Endothelial cell of umbilical vein (primary cell): ENCODE measurements at regions not wholly inside any gene's neighbourhood (a gene's known extent, or its start where the extent isn't known, plus 50 kb on each side); places are given as distances from the start of the nearest gene placed in this dataset.

Experiments used
- BruUV-seq: library from RNA; stranded (reverse); fragments of 400-500 nt; replicated peaks from 2 replicates; lab custom pipeline; 2021; lab: Mats Ljungman, UMichigan
- CTCF ChIA-PET: fragments of 300-600, 350-600 bp; sonication (Branson Sonifier 250); formaldehyde crosslinking; loops from one replicate; lab custom pipeline; 2021; ENCODE audit warnings: antibody characterized with exemption, inconsistent platforms; lab: Charles Lee
- POLR2A ChIA-PET: fragments of 300-600, 350-600 bp; sonication (Branson Sonifier 250); formaldehyde crosslinking; loops from one replicate; lab custom pipeline; 2021; ENCODE audit warnings: antibody characterized with exemption, inconsistent platforms; lab: Charles Lee
- DNase-seq: peaks from one replicate; pipeline ENCODE4 v3.0.0-alpha.2; 2011; ENCODE audit warnings: low read depth, low spot score
- FAIRE-seq: peaks from 2 replicates; lab custom pipeline; 2011; peaks lifted over from hg19 to GRCh38; lab: Jason Lieb, UNC
- H2AFZ ChIP-seq: 2 replicates; pipeline ENCODE4 v1.6.0; 2012; ENCODE audit warnings: low read depth, low read length, control low read depth, inconsistent platforms
- H3K27ac ChIP-seq: 2 replicates; pipeline ENCODE4 v1.5.1; 2011; ENCODE audit warnings: low read depth, mild to moderate bottlenecking, control low read depth, low read length, moderate library complexity; ENCODE audit not compliant: insufficient read depth
- H3K27me3 ChIP-seq, 2 experiments: 2 replicates each; pipeline versions ENCODE4 v1.6.0 to v1.6.1; 2011; ENCODE audit warnings: low read length in 2 of 2, mixed read lengths in 1 of 2; ENCODE audit not compliant: control insufficient read depth in 2 of 2, insufficient read depth in 2 of 2
- H3K36me3 ChIP-seq, 2 experiments: 2 replicates in 1 of 2; 3 replicates in 1 of 2; pipeline ENCODE4 v1.5.1; 2011; ENCODE audit warnings: low read length in 2 of 2, mild to moderate bottlenecking in 1 of 2, moderate library complexity in 1 of 2; ENCODE audit not compliant: control insufficient read depth in 2 of 2, insufficient read depth in 2 of 2; ENCODE audit errors: extremely low read depth in 1 of 2
- H3K4me1 ChIP-seq: 3 replicates; pipeline ENCODE4 v1.5.1; 2011; ENCODE audit warnings: mild to moderate bottlenecking, low read length; ENCODE audit not compliant: control insufficient read depth, insufficient read depth; ENCODE audit errors: extremely low read depth
- H3K4me2 ChIP-seq: 2 replicates; pipeline ENCODE4 v1.6.1; 2011; ENCODE audit warnings: low read length, control low read depth, mixed read lengths; ENCODE audit not compliant: insufficient read depth
- H3K4me3 ChIP-seq, 3 experiments: fragments of 200-600 bp in 1 of 3; sonication (generic), shearing (Covaris generic) in 1 of 3; replicated peaks in 1 of 3; 2 replicates each; pipeline ENCODE4 v1.5.1; 2011 to 2016; ENCODE audit warnings: control low read depth in 3 of 3, low read length in 3 of 3, mild to moderate bottlenecking in 2 of 3, inconsistent platforms in 1 of 3, low read depth in 1 of 3, moderate library complexity in 1 of 3; ENCODE audit not compliant: insufficient read depth in 1 of 3
- H3K79me2 ChIP-seq: 2 replicates; pipeline ENCODE4 v1.6.0; 2012; ENCODE audit warnings: low read length, inconsistent platforms; ENCODE audit not compliant: control insufficient read depth, insufficient read depth
- H3K9ac ChIP-seq: replicated peaks from 2 replicates; pipeline ENCODE3; 2011; ENCODE audit warnings: low read length, control low read depth; ENCODE audit not compliant: insufficient read depth; ENCODE audit errors: extremely low read depth
- H3K9me1 ChIP-seq: replicated peaks from 3 replicates; pipeline ENCODE4 v1.6.0; 2011; ENCODE audit warnings: mild to moderate bottlenecking, low read length; ENCODE audit not compliant: control insufficient read depth, insufficient read depth; ENCODE audit errors: extremely low read depth
- H3K9me3 ChIP-seq: replicated peaks from 2 replicates; pipeline ENCODE4 v1.5.1; 2012; ENCODE audit warnings: low read length, inconsistent platforms; ENCODE audit not compliant: control insufficient read depth, insufficient read depth
- H4K20me1 ChIP-seq: replicated peaks from 2 replicates; pipeline ENCODE3; 2011; ENCODE audit warnings: mild to moderate bottlenecking, low read length; ENCODE audit not compliant: control insufficient read depth, insufficient read depth; ENCODE audit errors: extremely low read depth
- EZH2 ChIP-seq: IDR thresholded peaks from 2 replicates; pipeline ENCODE4 v1.6.1; 2012; ENCODE audit warnings: borderline replicate concordance, low read depth, mild to moderate bottlenecking, moderate library complexity, low read length, inconsistent platforms; ENCODE audit not compliant: severe bottlenecking
- GATA2 ChIP-seq: IDR thresholded peaks from 2 replicates; pipeline ENCODE4 v1.7.0; 2011; ENCODE audit warnings: low read depth, mild to moderate bottlenecking, moderate library complexity, mixed read lengths, low read length; ENCODE audit not compliant: insufficient read length, insufficient read depth
- MAX ChIP-seq: IDR thresholded peaks from 2 replicates; pipeline ENCODE4 v1.6.1; 2011; ENCODE audit not compliant: insufficient read depth, insufficient read length
- MYC ChIP-seq: IDR thresholded peaks from one replicate; pipeline ENCODE4 v1.6.1; 2011; ENCODE audit warnings: mild to moderate bottlenecking, low read depth, low read length
- POLR2A ChIP-seq: IDR thresholded peaks from 2 replicates; pipeline ENCODE4 v1.6.1; 2012; ENCODE audit warnings: low read depth, mild to moderate bottlenecking, control low read depth, low read length
- POLR2AphosphoS5 ChIP-seq: IDR thresholded peaks from 2 replicates; pipeline ENCODE4 v1.6.1; 2012; ENCODE audit warnings: low read depth, mild to moderate bottlenecking, control low read depth, low read length, moderate library complexity; ENCODE audit not compliant: insufficient read depth
- dilution Hi-C: fragments of 300-500 bp; cut with MboI; formaldehyde crosslinking; loops from one replicate; pipeline ENCODE4 v1.15.0; 2019; ENCODE audit warnings: low sequenced_read_pairs; ENCODE audit not compliant: extremely low pct_ligation_motif_present
- intact Hi-C: fragments of 100-400 bp; cut with micrococcal nuclease; formaldehyde crosslinking; loops from one replicate; pipeline ENCODE4 v1.10.0; 2022
- TF ChIP-seq, protein P1 (sequence below), 2 donors: IDR thresholded peaks; 1 replicate in 1 of 2; 2 replicates in 1 of 2; pipeline ENCODE4 v1.5.1; 2011; ENCODE audit warnings: low read length in 2 of 2, mild to moderate bottlenecking in 2 of 2, moderate library complexity in 2 of 2, control low read depth in 1 of 2, inconsistent platforms in 1 of 2, low read depth in 1 of 2; ENCODE audit not compliant: insufficient read depth in 1 of 2; ENCODE audit errors: extremely low read depth in 1 of 2

- POLR2A ChIA-PET, result no interaction called here
Measured at GRCh38 chr6:91796603-91797002, 1209.7 kb upstream of the MAP3K7 start.

More at GRCh38 chr6:91796603-91797002, 1209.7 kb upstream of the MAP3K7 start:
- DNase-seq (no peak), FAIRE-seq (no peak)
- H3K9me1 ChIP-seq, result no peaks in the 10 kb centered on the region
- dilution Hi-C loops (no loop called here), intact Hi-C loops (no loop called here)
- no TSS peak for BruUV-seq
- TF ChIP-seq, protein P1, sequence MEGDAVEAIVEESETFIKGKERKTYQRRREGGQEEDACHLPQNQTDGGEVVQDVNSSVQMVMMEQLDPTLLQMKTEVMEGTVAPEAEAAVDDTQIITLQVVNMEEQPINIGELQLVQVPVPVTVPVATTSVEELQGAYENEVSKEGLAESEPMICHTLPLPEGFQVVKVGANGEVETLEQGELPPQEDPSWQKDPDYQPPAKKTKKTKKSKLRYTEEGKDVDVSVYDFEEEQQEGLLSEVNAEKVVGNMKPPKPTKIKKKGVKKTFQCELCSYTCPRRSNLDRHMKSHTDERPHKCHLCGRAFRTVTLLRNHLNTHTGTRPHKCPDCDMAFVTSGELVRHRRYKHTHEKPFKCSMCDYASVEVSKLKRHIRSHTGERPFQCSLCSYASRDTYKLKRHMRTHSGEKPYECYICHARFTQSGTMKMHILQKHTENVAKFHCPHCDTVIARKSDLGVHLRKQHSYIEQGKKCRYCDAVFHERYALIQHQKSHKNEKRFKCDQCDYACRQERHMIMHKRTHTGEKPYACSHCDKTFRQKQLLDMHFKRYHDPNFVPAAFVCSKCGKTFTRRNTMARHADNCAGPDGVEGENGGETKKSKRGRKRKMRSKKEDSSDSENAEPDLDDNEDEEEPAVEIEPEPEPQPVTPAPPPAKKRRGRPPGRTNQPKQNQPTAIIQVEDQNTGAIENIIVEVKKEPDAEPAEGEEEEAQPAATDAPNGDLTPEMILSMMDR (IDR thresholded peaks at IDR 0.05; ENCODE audit: extremely low read depth in 1 of 2, insufficient read depth in 1 of 2, low read depth in 1 of 2, low read length in 2 of 2), result no peak
- TF ChIP-seq POLR2AphosphoS5 (no peak), EZH2 (no peak), GATA2 (no peak), MYC (no peak), MAX (no peak), POLR2A (no peak)
- H4K20me1 ChIP-seq, result no peaks in the 10 kb centered on the region
- H3K4me1 ChIP-seq, result no peaks in the 10 kb centered on the region
- H3K27me3 ChIP-seq, result no peaks in the 10 kb centered on the region
- no peaks in the 10 kb centered on the region for H3K79me2 ChIP-seq
- no peak overlapping the region for H3K9ac ChIP-seq
- H3K4me2 ChIP-seq, result no peak overlapping the region
- no peaks in the 10 kb centered on the region for H3K9me3 ChIP-seq
- CTCF ChIA-PET, result no interaction called here
- no peaks in the 10 kb centered on the region for H3K36me3 ChIP-seq
- H3K4me3 ChIP-seq, result no peak overlapping the region
- no peak overlapping the region for H3K27ac ChIP-seq
- H2AFZ ChIP-seq, result no peak overlapping the region
